HFF-Myc (cell line): ENCODE measurements at regions not wholly inside any gene's neighbourhood (a gene's known extent, or its start where the extent isn't known, plus 50 kb on each side); places are given as distances from the start of the nearest gene placed in this dataset.

ENCODE experiments used
- DNase-seq: peaks from one replicate; pipeline ENCODE4 v3.0.0-alpha.2; 2011; ENCODE audit warnings: low read depth; ENCODE audit errors: extremely low read depth
- H3K4me3 ChIP-seq: replicated peaks from 2 replicates; pipeline ENCODE4 v1.5.1; 2011; ENCODE audit warnings: low read depth, mild to moderate bottlenecking, control low read depth, low read length
- TF ChIP-seq, protein P1 (sequence below): IDR thresholded peaks from 2 replicates; pipeline ENCODE4 v1.5.1; 2012; ENCODE audit warnings: mild to moderate bottlenecking, low read depth, low read length, control low read depth; ENCODE audit errors: missing control alignments

DNA sequence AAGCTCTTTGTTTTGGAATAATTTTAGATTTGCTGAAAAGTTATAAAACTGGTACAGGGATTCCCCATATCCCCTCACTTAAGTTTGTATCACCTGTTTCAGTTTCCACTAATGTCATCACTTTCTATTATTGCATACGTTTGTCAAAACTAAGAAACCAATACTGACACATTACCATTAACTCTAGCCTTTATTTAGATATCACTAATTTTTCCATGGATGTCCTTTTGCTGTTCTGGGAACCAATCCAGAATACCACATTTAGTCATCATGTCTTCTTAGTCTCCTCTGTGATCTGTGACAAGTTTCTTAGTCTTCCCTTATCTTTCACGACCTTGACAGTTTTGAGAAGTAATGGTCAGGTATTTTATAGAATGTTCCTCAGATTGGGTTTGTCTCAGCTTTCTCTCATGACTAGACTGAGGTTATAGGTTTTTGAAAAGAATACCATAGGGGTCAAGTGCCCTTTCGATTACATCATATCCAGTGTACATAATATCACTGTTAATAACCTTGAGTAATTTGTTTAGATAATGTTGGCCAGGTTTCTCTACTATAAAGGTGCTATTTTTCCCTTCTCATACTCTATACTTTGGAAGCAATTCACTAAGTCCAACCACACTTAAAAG is 51.9 kb upstream of the NMUR2 start:
- TF ChIP-seq, protein P1, sequence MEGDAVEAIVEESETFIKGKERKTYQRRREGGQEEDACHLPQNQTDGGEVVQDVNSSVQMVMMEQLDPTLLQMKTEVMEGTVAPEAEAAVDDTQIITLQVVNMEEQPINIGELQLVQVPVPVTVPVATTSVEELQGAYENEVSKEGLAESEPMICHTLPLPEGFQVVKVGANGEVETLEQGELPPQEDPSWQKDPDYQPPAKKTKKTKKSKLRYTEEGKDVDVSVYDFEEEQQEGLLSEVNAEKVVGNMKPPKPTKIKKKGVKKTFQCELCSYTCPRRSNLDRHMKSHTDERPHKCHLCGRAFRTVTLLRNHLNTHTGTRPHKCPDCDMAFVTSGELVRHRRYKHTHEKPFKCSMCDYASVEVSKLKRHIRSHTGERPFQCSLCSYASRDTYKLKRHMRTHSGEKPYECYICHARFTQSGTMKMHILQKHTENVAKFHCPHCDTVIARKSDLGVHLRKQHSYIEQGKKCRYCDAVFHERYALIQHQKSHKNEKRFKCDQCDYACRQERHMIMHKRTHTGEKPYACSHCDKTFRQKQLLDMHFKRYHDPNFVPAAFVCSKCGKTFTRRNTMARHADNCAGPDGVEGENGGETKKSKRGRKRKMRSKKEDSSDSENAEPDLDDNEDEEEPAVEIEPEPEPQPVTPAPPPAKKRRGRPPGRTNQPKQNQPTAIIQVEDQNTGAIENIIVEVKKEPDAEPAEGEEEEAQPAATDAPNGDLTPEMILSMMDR = no peak
- no peak overlapping the region for H3K4me3 ChIP-seq
- DNase-seq = no peak

DNA sequence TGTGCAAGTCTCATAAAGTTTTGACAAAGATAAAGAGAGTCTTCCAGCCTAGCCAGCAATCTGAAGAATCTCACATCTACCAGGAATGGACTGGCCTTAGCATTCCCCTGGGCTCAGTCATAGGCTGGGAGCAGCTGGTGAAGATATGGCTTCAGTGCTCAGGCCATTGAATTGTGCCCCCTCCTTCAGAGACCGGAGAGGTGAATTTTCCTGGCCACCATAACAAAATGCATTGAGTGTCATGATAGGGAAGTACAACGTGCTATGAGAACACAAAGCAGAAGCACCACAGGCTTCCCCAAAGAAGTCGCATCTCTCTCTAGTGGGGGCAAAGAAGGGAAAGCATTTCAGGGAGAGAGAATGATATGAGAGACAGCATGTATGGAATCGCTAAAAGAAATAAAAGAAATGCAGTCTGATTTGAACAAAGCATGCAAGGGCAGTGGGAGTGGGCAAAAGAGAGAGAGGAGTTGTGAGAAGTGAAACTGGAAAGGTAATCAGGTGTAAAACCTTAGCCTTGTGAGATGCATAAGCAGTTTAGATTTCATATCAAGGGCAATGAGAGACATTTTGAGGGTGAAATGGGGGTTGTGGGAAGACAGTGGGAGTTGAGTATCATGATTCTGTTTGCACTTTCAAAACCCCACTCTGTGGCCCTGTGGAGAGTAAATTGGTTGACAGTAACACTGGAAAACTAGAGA is 57.1 kb upstream of the NMUR2 start:
- no peak for DNase-seq
- TF ChIP-seq, protein P1 = no peak
- H3K4me3 ChIP-seq = no peak overlapping the region

DNA sequence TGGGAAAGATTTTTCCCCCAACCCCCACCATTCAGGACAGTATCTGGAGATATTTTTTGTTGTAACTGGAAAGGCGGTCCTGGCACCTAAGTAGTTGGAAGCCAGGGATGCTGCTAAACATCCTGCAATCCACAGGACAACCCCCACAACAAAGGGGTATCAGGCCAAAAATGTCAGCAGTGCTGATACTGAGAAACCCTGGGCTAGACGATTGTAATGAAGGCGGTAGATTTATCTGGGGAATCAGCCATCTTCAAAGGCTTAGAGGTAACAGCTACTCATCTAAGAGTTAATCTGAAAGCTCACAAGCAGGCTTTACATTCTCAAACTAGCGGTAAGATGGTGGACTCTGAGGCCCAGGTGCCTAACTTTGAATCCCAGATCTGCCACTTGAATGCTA is 59.0 kb upstream of the NMUR2 start:
- no peak for DNase-seq
- TF ChIP-seq, protein P1 = no peak

DNA sequence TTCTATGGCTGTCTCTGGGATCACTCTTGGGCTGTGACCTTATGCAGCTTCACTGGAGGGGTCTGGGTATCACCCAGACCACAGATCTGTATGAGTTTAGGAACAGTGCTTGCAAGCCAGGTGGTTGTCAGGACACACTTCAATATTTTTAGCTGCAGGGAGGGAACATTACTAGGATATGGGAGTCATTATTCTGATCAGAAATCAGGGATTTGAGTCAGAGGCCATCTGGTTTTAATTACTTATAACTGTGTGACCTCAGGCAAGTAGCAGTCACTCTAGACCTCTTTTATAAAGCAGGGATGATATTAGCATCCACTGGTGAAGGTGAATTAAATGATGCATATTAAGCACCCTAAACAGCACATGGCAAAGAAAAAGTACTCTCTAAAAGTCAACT is 60.1 kb upstream of the NMUR2 start:
- H3K4me3 ChIP-seq = no peak overlapping the region
- TF ChIP-seq, protein P1 = no peak
- DNase-seq = no peak

More for the DNA sequence above, 59.0 kb upstream of the NMUR2 start:
- H3K4me3 ChIP-seq = no peak overlapping the region

DNA sequence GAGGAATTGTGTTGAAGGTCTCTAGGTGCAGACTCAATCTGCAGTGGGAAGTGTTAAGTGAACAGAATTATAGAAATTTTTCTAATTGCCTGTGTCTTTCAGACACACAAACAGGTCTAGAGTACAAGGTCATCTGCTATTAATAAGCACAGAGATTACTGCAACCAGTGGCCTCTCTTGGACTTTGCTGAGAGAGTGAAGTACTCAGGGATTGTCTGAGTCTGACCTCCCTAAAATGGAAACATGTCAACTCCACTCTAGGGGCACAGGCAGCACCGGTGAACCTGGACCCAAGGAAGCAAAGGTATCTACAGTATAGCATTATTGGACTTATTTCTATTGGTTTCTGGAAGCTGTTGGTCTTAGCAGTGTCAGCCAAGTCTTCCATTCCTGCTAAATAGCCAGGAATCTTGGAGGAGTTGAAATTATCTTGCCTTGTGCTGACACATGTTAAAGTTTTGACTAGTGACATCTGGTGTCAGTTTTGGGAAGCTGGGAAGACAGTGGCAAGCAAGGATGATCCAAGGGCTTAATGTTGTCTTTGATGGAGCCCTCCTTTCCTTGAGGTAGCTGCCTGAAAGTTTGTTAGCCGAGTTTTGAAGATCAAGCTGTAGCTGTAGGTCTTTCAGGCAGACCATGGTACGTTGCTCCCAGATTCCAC is 61.1 kb upstream of the NMUR2 start:
- H3K4me3 ChIP-seq = no peak overlapping the region
- no peak for DNase-seq
- TF ChIP-seq, protein P1 = no peak

DNA sequence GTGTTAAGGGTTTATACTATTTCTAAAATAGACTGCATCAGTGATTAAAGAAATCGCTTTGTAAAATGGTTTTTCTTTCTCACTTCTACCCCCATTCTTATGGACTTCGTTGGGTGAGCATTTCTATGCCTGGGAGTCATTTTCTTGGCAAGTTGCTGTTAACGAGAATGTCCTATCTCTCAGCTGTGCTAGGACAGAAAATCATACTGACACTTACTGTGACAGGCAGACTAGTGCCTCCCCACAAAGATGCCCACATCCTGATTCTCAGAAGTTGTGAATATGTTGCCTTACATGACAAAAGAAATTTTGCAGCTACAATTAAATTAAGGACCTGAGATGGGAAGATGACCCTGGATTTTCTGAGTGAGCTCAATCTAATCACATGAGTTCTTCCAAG is 65.1 kb upstream of the NMUR2 start:
- H3K4me3 ChIP-seq = no peak overlapping the region
- TF ChIP-seq, protein P1 = no peak
- DNase-seq = no peak
